NCI-H2029 (cell line): ENCODE measurements at regions not wholly inside any gene's neighbourhood (a gene's known extent, or its start where the extent isn't known, plus 50 kb on each side); places are given as distances from the start of the nearest gene placed in this dataset.
"Not testable (repeated sequence)": the region's sequence is repeated elsewhere in the genome, so short reads cannot be mapped to it uniquely, and the experiment has no call there.

Source experiments
- DNase-seq: peaks from one replicate; lab custom pipeline; 2025; lab: John Stamatoyannopoulos, UW

- no peak for DNase-seq
Measured at GRCh38 chr9:73219985-73220626, 68.4 kb downstream of the ANXA1 start.

GRCh38 chr9:73223594-73223993 lies 71.9 kb downstream of the ANXA1 start:
- DNase-seq, result no peak

GRCh38 chr9:73229543-73229942 lies 77.9 kb downstream of the ANXA1 start:
- no peak for DNase-seq

- no peak for DNase-seq
Measured at GRCh38 chr9:73230251-73230650, 78.6 kb downstream of the ANXA1 start.

GRCh38 chr9:73231203-73231602 lies 79.5 kb downstream of the ANXA1 start:
- no peak for DNase-seq

- no peak for DNase-seq
Measured at GRCh38 chr9:73233359-73234007, 81.8 kb downstream of the ANXA1 start.

- no peak for DNase-seq
Measured at GRCh38 chr9:73234008-73234360, 82.3 kb downstream of the ANXA1 start.

- no peak for DNase-seq
Measured at GRCh38 chr9:73237140-73237539, 85.5 kb downstream of the ANXA1 start.

- DNase-seq, result peak; percentile 47
Measured at GRCh38 chr9:73239570-73240265, 88.1 kb downstream of the ANXA1 start.

GRCh38 chr9:73243078-73243477 lies 91.4 kb downstream of the ANXA1 start:
- DNase-seq, result no peak

GRCh38 chr9:73259086-73259696 lies 107.5 kb downstream of the ANXA1 start:
- DNase-seq, result no peak

- no peak for DNase-seq
Measured at GRCh38 chr9:73260506-73260905, 108.8 kb downstream of the ANXA1 start.

- DNase-seq, result no peak
Measured at GRCh38 chr9:73264631-73265030, 113.0 kb downstream of the ANXA1 start.

GRCh38 chr9:73265876-73266275 lies 114.2 kb downstream of the ANXA1 start:
- DNase-seq, result no peak

- DNase-seq, result peak; percentile 2
Measured at GRCh38 chr9:73269430-73270101, 117.9 kb downstream of the ANXA1 start.

- no peak for DNase-seq
Measured at GRCh38 chr9:73270967-73271721, 119.5 kb downstream of the ANXA1 start.

- DNase-seq, result no peak
Measured at GRCh38 chr9:73280113-73280512, 128.4 kb downstream of the ANXA1 start.

GRCh38 chr9:73284377-73284776 lies 132.7 kb downstream of the ANXA1 start:
- DNase-seq, result no peak

GRCh38 chr9:73294336-73294735 lies 142.7 kb downstream of the ANXA1 start:
- DNase-seq, result no peak

- DNase-seq, result no peak
Measured at GRCh38 chr9:73325983-73326382, 174.3 kb downstream of the ANXA1 start.

GRCh38 chr9:73327149-73327548 lies 175.5 kb downstream of the ANXA1 start:
- no peak for DNase-seq

GRCh38 chr9:73337182-73337581 lies 185.5 kb downstream of the ANXA1 start:
- DNase-seq, result not testable (repeated sequence)
